Natural killer cell treated with Interleukin-12 subunit alpha and Interleukin-12 subunit beta and Interleukin-15 and Interleukin-18, amount 100 ng/mL, for 72 hours (primary cell): ENCODE measurements at regions not wholly inside any gene's neighbourhood (a gene's known extent, or its start where the extent isn't known, plus 50 kb on each side); places are given as distances from the start of the nearest gene placed in this dataset.
"Not testable (repeated sequence)": the region's sequence is repeated elsewhere in the genome, so short reads cannot be mapped to it uniquely, and the experiment has no call there.

Source experiments
- ATAC-seq, 2 donors: fragments of 150-1000 bp; cut with Tn5 transposase in 1 of 2; sonication (Bioruptor Pico), chemical (Tn5 transposase) in 1 of 2; 2 replicates each; pipeline ENCODE4 v1.10.0; 2021
- DNase-seq: peaks from one replicate; pipeline ENCODE4 v3.0.0; 2022; ENCODE audit warnings: low spot score
- H3K27ac Mint-ChIP-seq, 2 donors: 1 replicate in 1 of 2; 2 replicates in 1 of 2; pipeline ENCODE4 v1.8.0; 2022; ENCODE audit warnings: mixed read lengths in 2 of 2, mild to moderate bottlenecking in 1 of 2, moderate library complexity in 1 of 2
- H3K27me3 Mint-ChIP-seq, 2 donors: 1 replicate in 1 of 2; 2 replicates in 1 of 2; pipeline ENCODE4 v1.8.0; 2022; ENCODE audit warnings: mixed read lengths in 2 of 2
- H3K36me3 Mint-ChIP-seq: one replicate; pipeline ENCODE4 v1.8.0; 2022; ENCODE audit warnings: mixed read lengths
- H3K4me1 Mint-ChIP-seq, 2 donors: 1 replicate in 1 of 2; 2 replicates in 1 of 2; pipeline ENCODE4 v1.8.0; 2022; ENCODE audit warnings: low read depth in 2 of 2, mixed read lengths in 2 of 2, mild to moderate bottlenecking in 1 of 2
- H3K4me3 Mint-ChIP-seq: one replicate; pipeline ENCODE4 v1.8.0; 2022; ENCODE audit warnings: mixed read lengths
- H3K9me3 Mint-ChIP-seq: 2 replicates; pipeline ENCODE4 v1.8.0; 2022; ENCODE audit warnings: mixed read lengths

- no peak overlapping the region for H3K27ac Mint-ChIP-seq
- H3K9me3 Mint-ChIP-seq, result no peaks in the 10 kb centered on the region
- DNase-seq, result no peak
- no peaks in the 10 kb centered on the region for H3K36me3 Mint-ChIP-seq
- no peak overlapping the region for H3K4me3 Mint-ChIP-seq
- peaks cover 0 to 9% of the 10 kb centered on the region in 2 donors for H3K27me3 Mint-ChIP-seq
- no peaks in the 10 kb centered on the region for H3K4me1 Mint-ChIP-seq
- ATAC-seq, result no peak
Measured at GRCh38 chr2:195162194-195162593, 494.8 kb upstream of the SLC39A10 start.

GRCh38 chr2:195160963-195161362, 496.1 kb upstream of the SLC39A10 start:
- no peak for ATAC-seq
- H3K4me1 Mint-ChIP-seq, result no peaks in the 10 kb centered on the region
- no peak overlapping the region for H3K27ac Mint-ChIP-seq
- no peak for DNase-seq
- no peaks in the 10 kb centered on the region for H3K36me3 Mint-ChIP-seq
- peaks cover 0 to 9% of the 10 kb centered on the region in 2 donors for H3K27me3 Mint-ChIP-seq
- no peak overlapping the region for H3K4me3 Mint-ChIP-seq
- H3K9me3 Mint-ChIP-seq, result no peaks in the 10 kb centered on the region

- no peaks in the 10 kb centered on the region for H3K4me1 Mint-ChIP-seq
- H3K9me3 Mint-ChIP-seq, result no peaks in the 10 kb centered on the region
- no peak overlapping the region for H3K4me3 Mint-ChIP-seq
- ATAC-seq, result no peak
- H3K36me3 Mint-ChIP-seq, result no peaks in the 10 kb centered on the region
- H3K27me3 Mint-ChIP-seq, result no peaks in the 10 kb centered on the region
- DNase-seq, result no peak
- no peak overlapping the region for H3K27ac Mint-ChIP-seq
Measured at GRCh38 chr2:195151711-195152110, 505.3 kb upstream of the SLC39A10 start.

- ATAC-seq (no peak), DNase-seq (no peak)
- no peak overlapping the region for H3K27ac Mint-ChIP-seq
- no peaks in the 10 kb centered on the region for H3K9me3 Mint-ChIP-seq
- no peaks in the 10 kb centered on the region for H3K27me3 Mint-ChIP-seq
- H3K36me3 Mint-ChIP-seq, result no peaks in the 10 kb centered on the region
- no peak overlapping the region for H3K4me3 Mint-ChIP-seq
- H3K4me1 Mint-ChIP-seq, result no peaks in the 10 kb centered on the region
Measured at GRCh38 chr2:195150819-195151218, 506.2 kb upstream of the SLC39A10 start.

GRCh38 chr2:195148004-195148403, 509.0 kb upstream of the SLC39A10 start:
- Mint-ChIP-seq H3K4me3 (no peak overlapping the region), H3K27ac (no peak overlapping the region), H3K4me1 (no peaks in the 10 kb centered on the region), H3K36me3 (no peaks in the 10 kb centered on the region), H3K27me3 (no peaks in the 10 kb centered on the region), H3K9me3 (no peaks in the 10 kb centered on the region)
- DNase-seq (no peak), ATAC-seq (no peak)

- H3K9me3 Mint-ChIP-seq, result no peaks in the 10 kb centered on the region
- ATAC-seq (no peak), DNase-seq (no peak)
- H3K27me3 Mint-ChIP-seq, result no peaks in the 10 kb centered on the region
- H3K4me3 Mint-ChIP-seq, result no peak overlapping the region
- no peaks in the 10 kb centered on the region for H3K4me1 Mint-ChIP-seq
- no peak overlapping the region for H3K27ac Mint-ChIP-seq
- no peaks in the 10 kb centered on the region for H3K36me3 Mint-ChIP-seq
Measured at GRCh38 chr2:195146761-195147541, 510.1 kb upstream of the SLC39A10 start.

- no peaks in the 10 kb centered on the region for H3K27me3 Mint-ChIP-seq
- no peaks in the 10 kb centered on the region for H3K9me3 Mint-ChIP-seq
- no peaks in the 10 kb centered on the region for H3K36me3 Mint-ChIP-seq
- ATAC-seq (no peak), DNase-seq (no peak)
- no peak overlapping the region for H3K4me3 Mint-ChIP-seq
- no peak overlapping the region for H3K27ac Mint-ChIP-seq
- no peaks in the 10 kb centered on the region for H3K4me1 Mint-ChIP-seq
Measured at GRCh38 chr2:195138435-195138834, 518.6 kb upstream of the SLC39A10 start.

- DNase-seq, H3K4me3 Mint-ChIP-seq: not testable (repeated sequence)
Measured at GRCh38 chr2:195125889-195126288, 531.1 kb upstream of the SLC39A10 start.

GRCh38 chr2:195124391-195125079, 532.5 kb upstream of the SLC39A10 start:
- Mint-ChIP-seq H3K36me3 (no peaks in the 10 kb centered on the region), H3K9me3 (no peaks in the 10 kb centered on the region), H3K4me1 (no peaks in the 10 kb centered on the region), H3K27me3 (no peaks in the 10 kb centered on the region), H3K4me3 (no peak overlapping the region), H3K27ac (no peak overlapping the region)
- peak; percentile 51 for DNase-seq
- ATAC-seq, result peak in 1 of 2 donors; percentile 40

More at GRCh38 chr2:195125889-195126288, 531.1 kb upstream of the SLC39A10 start:
- not testable (repeated sequence) for H3K36me3 Mint-ChIP-seq, H3K9me3 Mint-ChIP-seq, H3K27me3 Mint-ChIP-seq, H3K4me1 Mint-ChIP-seq, H3K27ac Mint-ChIP-seq
- peak in 1 of 2 donors; percentile 11 for ATAC-seq

GRCh38 chr2:195122653-195123052, 534.4 kb upstream of the SLC39A10 start:
- Mint-ChIP-seq H3K9me3 (no peaks in the 10 kb centered on the region), H3K27me3 (no peaks in the 10 kb centered on the region), H3K4me3 (no peak overlapping the region), H3K4me1 (no peaks in the 10 kb centered on the region), H3K36me3 (no peaks in the 10 kb centered on the region), H3K27ac (no peak overlapping the region)
- ATAC-seq (no peak), DNase-seq (no peak)

GRCh38 chr2:195121341-195121740, 535.7 kb upstream of the SLC39A10 start:
- no peak for DNase-seq

GRCh38 chr2:195119231-195119630, 537.8 kb upstream of the SLC39A10 start:
- no peaks in the 10 kb centered on the region for H3K9me3 Mint-ChIP-seq
- H3K36me3 Mint-ChIP-seq, result no peaks in the 10 kb centered on the region
- no peak overlapping the region for H3K27ac Mint-ChIP-seq
- ATAC-seq, result no peak
- H3K4me3 Mint-ChIP-seq, result no peak overlapping the region
- H3K4me1 Mint-ChIP-seq, result no peaks in the 10 kb centered on the region
- H3K27me3 Mint-ChIP-seq, result no peaks in the 10 kb centered on the region
- DNase-seq, result no peak

More at GRCh38 chr2:195121341-195121740, 535.7 kb upstream of the SLC39A10 start:
- no peaks in the 10 kb centered on the region for H3K4me1 Mint-ChIP-seq
- H3K4me3 Mint-ChIP-seq, result no peak overlapping the region
- no peaks in the 10 kb centered on the region for H3K27me3 Mint-ChIP-seq
- ATAC-seq, result no peak
- no peaks in the 10 kb centered on the region for H3K36me3 Mint-ChIP-seq
- no peaks in the 10 kb centered on the region for H3K9me3 Mint-ChIP-seq
- H3K27ac Mint-ChIP-seq, result no peak overlapping the region

- no peak overlapping the region for H3K27ac Mint-ChIP-seq
- no peaks in the 10 kb centered on the region for H3K4me1 Mint-ChIP-seq
- DNase-seq (no peak), ATAC-seq (no peak)
- no peaks in the 10 kb centered on the region for H3K27me3 Mint-ChIP-seq
- H3K4me3 Mint-ChIP-seq, result no peak overlapping the region
- peaks cover 5% of the 10 kb centered on the region for H3K9me3 Mint-ChIP-seq
- H3K36me3 Mint-ChIP-seq, result no peaks in the 10 kb centered on the region
Measured at GRCh38 chr2:195118276-195118675, 538.8 kb upstream of the SLC39A10 start.

GRCh38 chr2:195117011-195117410, 540.0 kb upstream of the SLC39A10 start:
- H3K27ac Mint-ChIP-seq, result no peak overlapping the region
- no peak for DNase-seq
- no peak for ATAC-seq

More at GRCh38 chr2:195117011-195117410, 540.0 kb upstream of the SLC39A10 start:
- Mint-ChIP-seq H3K36me3 (no peaks in the 10 kb centered on the region), H3K4me1 (no peaks in the 10 kb centered on the region), H3K27me3 (no peaks in the 10 kb centered on the region), H3K9me3 (peaks cover 5% of the 10 kb centered on the region), H3K4me3 (no peak overlapping the region)
